MCF 10A (cell line): ENCODE measurements at regions not wholly inside any gene's neighbourhood (a gene's known extent, or its start where the extent isn't known, plus 50 kb on each side); places are given as distances from the start of the nearest gene placed in this dataset.

Experiments used
- BruUV-seq: library from RNA; stranded (reverse); fragments of 400-500 nt; replicated peaks from 2 replicates; lab custom pipeline; 2021; lab: Mats Ljungman, UMichigan
- CTCF ChIA-PET: fragments of 300-600 bp; sonication (Branson Sonifier 250); formaldehyde crosslinking; extraction: SDS; loops from one replicate; lab custom pipeline; 2021; ENCODE audit warnings: antibody characterized with exemption, inconsistent platforms; lab: Yijun Ruan, JAX
- POLR2A ChIA-PET: fragments of 300-600, 350-650 bp; sonication (Branson Sonifier 250); formaldehyde crosslinking; extraction: SDS; loops from one replicate; lab custom pipeline; 2020; ENCODE audit warnings: antibody characterized with exemption, inconsistent platforms; lab: Yijun Ruan, JAX
- DNase-seq: peaks from one replicate; pipeline ENCODE4 v3.0.0-alpha.2; 2018; ENCODE audit not compliant: unreplicated experiment
- H3K27ac Mint-ChIP-seq: one replicate; pipeline ENCODE4 v1.8.0; 2022; ENCODE audit warnings: mild to moderate bottlenecking, low read depth, mixed read lengths; ENCODE audit not compliant: unreplicated experiment
- H3K27me3 Mint-ChIP-seq: one replicate; pipeline ENCODE4 v1.8.0; 2022; ENCODE audit warnings: mixed read lengths; ENCODE audit not compliant: insufficient read depth, unreplicated experiment
- H3K36me3 Mint-ChIP-seq: one replicate; pipeline ENCODE4 v1.8.0; 2022; ENCODE audit warnings: mild to moderate bottlenecking, moderate library complexity, mixed read lengths; ENCODE audit not compliant: insufficient read depth, unreplicated experiment
- H3K4me1 Mint-ChIP-seq: one replicate; pipeline ENCODE4 v1.8.0; 2022; ENCODE audit warnings: mixed read lengths; ENCODE audit not compliant: insufficient read depth, unreplicated experiment
- H3K4me3 Mint-ChIP-seq: one replicate; pipeline ENCODE4 v1.8.0; 2022; ENCODE audit warnings: mild to moderate bottlenecking, moderate library complexity, mixed read lengths; ENCODE audit not compliant: unreplicated experiment
- H3K9me3 Mint-ChIP-seq: one replicate; pipeline ENCODE4 v1.8.0; 2022; ENCODE audit warnings: mixed read lengths; ENCODE audit not compliant: unreplicated experiment
- intact Hi-C: fragments of 100-400 bp; cut with micrococcal nuclease; formaldehyde crosslinking; loops from 2 replicates; pipeline ENCODE4 v1.14.1; 2022
- TF ChIP-seq, protein P1 (sequence below): fragments of 200-600 bp; IDR thresholded peaks from one replicate; pipeline ENCODE4 v1.8.0; 2022; ENCODE audit warnings: antibody characterized with exemption, mild to moderate bottlenecking; ENCODE audit not compliant: unreplicated experiment

GRCh38 chr1:11414926-11415538, 63.9 kb upstream of the DISP3 start:
- no peaks in the 10 kb centered on the region for H3K36me3 Mint-ChIP-seq
- no TSS peak for BruUV-seq
- no peaks in the 10 kb centered on the region for H3K4me1 Mint-ChIP-seq
- peaks cover 80% of the 10 kb centered on the region for H3K27me3 Mint-ChIP-seq
- H3K4me3 Mint-ChIP-seq: no peak overlapping the region
- TF ChIP-seq, protein P1, sequence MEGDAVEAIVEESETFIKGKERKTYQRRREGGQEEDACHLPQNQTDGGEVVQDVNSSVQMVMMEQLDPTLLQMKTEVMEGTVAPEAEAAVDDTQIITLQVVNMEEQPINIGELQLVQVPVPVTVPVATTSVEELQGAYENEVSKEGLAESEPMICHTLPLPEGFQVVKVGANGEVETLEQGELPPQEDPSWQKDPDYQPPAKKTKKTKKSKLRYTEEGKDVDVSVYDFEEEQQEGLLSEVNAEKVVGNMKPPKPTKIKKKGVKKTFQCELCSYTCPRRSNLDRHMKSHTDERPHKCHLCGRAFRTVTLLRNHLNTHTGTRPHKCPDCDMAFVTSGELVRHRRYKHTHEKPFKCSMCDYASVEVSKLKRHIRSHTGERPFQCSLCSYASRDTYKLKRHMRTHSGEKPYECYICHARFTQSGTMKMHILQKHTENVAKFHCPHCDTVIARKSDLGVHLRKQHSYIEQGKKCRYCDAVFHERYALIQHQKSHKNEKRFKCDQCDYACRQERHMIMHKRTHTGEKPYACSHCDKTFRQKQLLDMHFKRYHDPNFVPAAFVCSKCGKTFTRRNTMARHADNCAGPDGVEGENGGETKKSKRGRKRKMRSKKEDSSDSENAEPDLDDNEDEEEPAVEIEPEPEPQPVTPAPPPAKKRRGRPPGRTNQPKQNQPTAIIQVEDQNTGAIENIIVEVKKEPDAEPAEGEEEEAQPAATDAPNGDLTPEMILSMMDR: no peak
- no peak for DNase-seq
- intact Hi-C loops: no loop called here
- CTCF ChIA-PET: interaction anchor here (0.6 kb wide), 1 partner anchor 172 kb away, joined by 4 read pairs; no protein-coding TSS in a partner anchor
- POLR2A ChIA-PET: interaction anchor here (0.6 to 1.1 kb wide), 2 partner anchors 8 to 174 kb away, joined by 3 read pairs; no protein-coding TSS in a partner anchor
- no peaks in the 10 kb centered on the region for H3K9me3 Mint-ChIP-seq
- H3K27ac Mint-ChIP-seq: no peak overlapping the region

GRCh38 chr1:11417162-11417561, 61.8 kb upstream of the DISP3 start:
- POLR2A ChIA-PET: no interaction called here

GRCh38 chr1:11418056-11418455, 60.9 kb upstream of the DISP3 start:
- no peaks in the 10 kb centered on the region for H3K36me3 Mint-ChIP-seq
- peaks cover 80% of the 10 kb centered on the region for H3K27me3 Mint-ChIP-seq
- ChIA-PET POLR2A (no interaction called here), CTCF (no interaction called here)
- H3K9me3 Mint-ChIP-seq: no peaks in the 10 kb centered on the region
- H3K4me3 Mint-ChIP-seq: no peak overlapping the region
- no TSS peak for BruUV-seq
- TF ChIP-seq, protein P1: no peak
- no peaks in the 10 kb centered on the region for H3K4me1 Mint-ChIP-seq
- no peak overlapping the region for H3K27ac Mint-ChIP-seq
- DNase-seq: no peak
- intact Hi-C loops: no loop called here

More at GRCh38 chr1:11417162-11417561, 61.8 kb upstream of the DISP3 start:
- intact Hi-C loops: no loop called here
- no peak for DNase-seq
- Mint-ChIP-seq H3K4me3 (no peak overlapping the region), H3K4me1 (no peaks in the 10 kb centered on the region), H3K27me3 (peaks cover 82% of the 10 kb centered on the region), H3K9me3 (no peaks in the 10 kb centered on the region), H3K27ac (no peak overlapping the region), H3K36me3 (no peaks in the 10 kb centered on the region)
- CTCF ChIA-PET: no interaction called here
- no TSS peak for BruUV-seq
- TF ChIP-seq, protein P1: no peak

DNA sequence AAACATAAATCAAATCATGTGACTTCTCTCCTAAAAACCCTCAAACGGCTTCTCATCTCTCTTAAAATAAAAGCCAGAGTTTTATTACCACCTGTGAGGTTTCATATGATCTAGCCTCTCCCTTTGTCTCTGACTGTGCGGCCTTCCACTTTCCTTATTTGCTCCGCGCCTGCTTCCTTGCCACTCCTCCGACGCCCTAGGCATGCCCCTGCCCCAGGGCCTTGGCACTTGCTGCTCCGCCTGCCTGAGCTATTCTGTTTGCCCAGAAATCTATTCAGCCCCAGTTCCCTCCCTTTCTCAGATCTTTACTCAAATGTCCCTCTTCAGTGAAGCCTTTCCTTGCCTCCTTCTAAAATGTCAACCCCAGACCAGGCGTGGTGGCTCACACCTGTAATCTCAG, 57.5 kb upstream of the DISP3 start:
- no peaks in the 10 kb centered on the region for H3K36me3 Mint-ChIP-seq
- H3K4me3 Mint-ChIP-seq: no peak overlapping the region
- intact Hi-C loops: no loop called here
- ChIA-PET POLR2A (no interaction called here), CTCF (no interaction called here)
- TF ChIP-seq, protein P1: no peak
- no peak overlapping the region for H3K27ac Mint-ChIP-seq
- DNase-seq: no peak
- no peaks in the 10 kb centered on the region for H3K4me1 Mint-ChIP-seq
- H3K9me3 Mint-ChIP-seq: no peaks in the 10 kb centered on the region
- BruUV-seq: no TSS peak
- H3K27me3 Mint-ChIP-seq: peaks cover 83% of the 10 kb centered on the region
